ENCODE measurements at regions not wholly inside any gene's neighbourhood (a gene's known extent, or its start where the extent isn't known, plus 50 kb on each side); places are given as distances from the start of the nearest gene placed in this dataset.

DNA sequence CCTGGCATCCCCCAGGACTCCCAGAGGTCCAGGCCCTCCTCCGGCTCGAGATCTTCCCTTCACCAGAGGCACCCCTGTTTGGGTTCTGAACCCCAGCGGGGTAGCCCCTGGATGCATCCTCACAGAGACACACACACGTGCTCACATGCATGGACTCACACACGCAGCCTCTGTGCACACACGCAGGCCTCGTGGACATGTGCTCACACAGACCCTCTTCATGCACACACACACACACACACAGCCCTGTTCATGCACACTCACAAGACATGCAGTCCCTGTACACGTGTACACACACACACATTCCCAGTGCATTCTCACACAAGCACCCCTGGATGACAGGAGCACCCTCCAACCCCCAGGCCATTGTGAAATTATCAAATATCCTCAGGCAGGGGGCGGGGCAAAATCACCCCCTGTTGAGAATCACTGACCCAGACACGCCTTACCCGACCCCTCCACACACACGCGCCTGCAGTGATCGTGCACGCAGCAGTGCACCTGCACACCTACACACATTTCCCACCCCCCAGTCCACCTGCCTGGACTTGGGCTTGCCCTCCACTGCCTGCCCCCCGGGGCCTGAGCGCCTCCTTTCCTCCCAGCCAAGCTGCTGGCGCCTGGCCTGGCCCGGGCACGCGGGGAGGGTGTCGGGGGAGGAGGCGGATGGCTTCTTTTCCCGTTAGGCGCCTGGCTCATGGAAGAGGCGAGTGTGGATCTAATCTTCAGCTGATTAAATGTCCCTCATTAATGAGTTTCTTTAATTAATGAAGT lies 62.6 kb downstream of the ENGASE start:
- Histone ChIP-seq H3K4me3 (ENCODE audit: low read length) (no peak overlapping the region), H3K27ac (ENCODE audit: low read depth, low read length) (no peak overlapping the region), H3K27me3 (ENCODE audit: control insufficient read depth in 2 of 2, insufficient read depth in 2 of 2, low read length in 2 of 2) (no peaks in the 10 kb centered on the region), H3K36me3 (ENCODE audit: control insufficient read depth in 2 of 3, insufficient read depth in 3 of 3, low read length in 3 of 3) (no peaks in the 10 kb centered on the region), H3K4me1 (ENCODE audit: control insufficient read depth in 2 of 2, insufficient read depth in 2 of 2, low read length in 2 of 2) (no peaks in the 10 kb centered on the region), H3K9me3 (ENCODE audit: control insufficient read depth in 2 of 3, low read length in 3 of 3) (no peaks in the 10 kb centered on the region)
- intact Hi-C loops (cut with micrococcal nuclease) = no loop called here
- no peak overlapping the region for H3K27ac Mint-ChIP-seq
- POLR2A ChIA-PET = no interaction called here
- peaks cover 0 to 8% (median 0%) of the 10 kb centered on the region in 7 donors for H3K4me1 Mint-ChIP-seq
- H3K27me3 Mint-ChIP-seq = peaks cover 0 to 55% (median 5%) of the 10 kb centered on the region in 5 donors
- CTCF ChIA-PET = no interaction called here
- DNase-seq (no peak), ATAC-seq (no peak)
- H3K4me3 Mint-ChIP-seq = no peak overlapping the region
- peaks cover 0 to 4% (median 0%) of the 10 kb centered on the region in 5 donors for H3K36me3 Mint-ChIP-seq
- H3K9me3 Mint-ChIP-seq = peaks cover 0 to 9% (median 0%) of the 10 kb centered on the region in 11 donors

DNA sequence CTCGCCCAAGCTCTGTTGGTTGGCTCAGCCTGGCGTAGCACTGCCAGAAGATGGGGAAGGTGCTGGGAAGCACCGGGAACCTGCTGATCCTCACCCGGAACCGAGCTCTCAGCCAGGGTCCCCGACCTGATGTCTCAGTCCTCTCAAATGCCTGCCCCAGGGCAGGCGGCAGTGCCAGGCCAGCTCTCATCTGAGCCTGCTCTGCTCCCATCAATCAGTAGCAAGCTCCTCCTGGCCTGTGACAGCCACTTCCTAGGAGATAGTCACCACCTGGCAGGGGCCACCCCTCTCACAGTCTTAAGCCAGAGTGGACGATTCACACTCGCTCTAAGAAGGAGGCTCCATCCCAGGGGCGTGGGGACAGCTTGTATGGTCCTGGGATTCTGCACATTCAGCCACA lies 62.0 kb downstream of the ENGASE start:
- peaks cover 0 to 9% (median 0%) of the 10 kb centered on the region in 11 donors for H3K9me3 Mint-ChIP-seq
- ATAC-seq = no peak
- Histone ChIP-seq H3K27ac (ENCODE audit: low read depth, low read length) (no peak overlapping the region), H3K9me3 (ENCODE audit: control insufficient read depth in 2 of 3, low read length in 3 of 3) (no peaks in the 10 kb centered on the region), H3K27me3 (ENCODE audit: control insufficient read depth in 2 of 2, insufficient read depth in 2 of 2, low read length in 2 of 2) (no peaks in the 10 kb centered on the region), H3K4me3 (ENCODE audit: low read length) (no peak overlapping the region), H3K36me3 (ENCODE audit: control insufficient read depth in 2 of 3, insufficient read depth in 3 of 3, low read length in 3 of 3) (no peaks in the 10 kb centered on the region), H3K4me1 (ENCODE audit: control insufficient read depth in 2 of 2, insufficient read depth in 2 of 2, low read length in 2 of 2) (no peaks in the 10 kb centered on the region)
- intact Hi-C loops (cut with micrococcal nuclease) = no loop called here
- peaks cover 0 to 49% (median 5%) of the 10 kb centered on the region in 5 donors for H3K27me3 Mint-ChIP-seq
- no peak overlapping the region for H3K27ac Mint-ChIP-seq
- H3K4me3 Mint-ChIP-seq = no peak overlapping the region
- no peak for DNase-seq
- CTCF ChIA-PET = no interaction called here
- peaks cover 0 to 8% (median 0%) of the 10 kb centered on the region in 7 donors for H3K4me1 Mint-ChIP-seq
- H3K36me3 Mint-ChIP-seq = peaks cover 0 to 4% (median 0%) of the 10 kb centered on the region in 5 donors
- POLR2A ChIA-PET = no interaction called here

All from naive thymus-derived CD4-positive, alpha-beta T cell (primary cell).